GM20000 (cell line): ENCODE measurements at regions not wholly inside any gene's neighbourhood (a gene's known extent, or its start where the extent isn't known, plus 50 kb on each side); places are given as distances from the start of the nearest gene placed in this dataset.

Experiments
- DNase-seq: peaks from one replicate; pipeline ENCODE4 v3.0.0; 2012; ENCODE audit warnings: low spot score
- CTCF ChIP-seq: IDR thresholded peaks from 2 replicates; pipeline ENCODE4 v1.5.1; 2012; ENCODE audit warnings: mild to moderate bottlenecking, control low read depth; ENCODE audit errors: extremely low read depth, missing control alignments

DNA sequence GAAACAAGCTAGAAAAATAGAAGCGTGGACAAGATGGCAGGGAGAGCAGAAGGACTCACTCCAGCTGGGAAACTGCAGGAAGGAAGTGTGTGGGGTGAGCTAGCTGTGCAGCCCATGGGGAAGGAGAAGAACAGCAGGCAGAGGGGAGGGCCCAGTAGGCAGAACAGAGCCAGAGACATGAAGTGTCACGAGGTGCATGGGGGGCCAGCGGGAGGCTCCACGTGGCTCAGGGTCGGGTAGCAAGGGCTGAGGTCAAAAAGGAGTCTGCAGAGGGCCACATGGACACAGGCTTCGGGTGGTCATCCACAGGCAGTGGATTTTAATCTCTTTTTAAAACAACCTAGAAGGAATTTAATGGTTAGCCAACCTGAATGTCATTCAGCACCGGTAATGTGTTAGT, 669.0 kb downstream of the BCL11B start:
- TF ChIP-seq CTCF, result no peak
- DNase-seq, result no peak

- no peak for TF ChIP-seq CTCF
- no peak for DNase-seq
These were observed 667.0 kb downstream of the BCL11B start for GRCh38 chr14:98605043-98605442.

GRCh38 chr14:98606041-98606640, 665.9 kb downstream of the BCL11B start:
- no peak for TF ChIP-seq CTCF
- DNase-seq, result no peak

GRCh38 chr14:98606816-98607215, 665.2 kb downstream of the BCL11B start:
- TF ChIP-seq CTCF, result no peak
- DNase-seq, result no peak

DNA sequence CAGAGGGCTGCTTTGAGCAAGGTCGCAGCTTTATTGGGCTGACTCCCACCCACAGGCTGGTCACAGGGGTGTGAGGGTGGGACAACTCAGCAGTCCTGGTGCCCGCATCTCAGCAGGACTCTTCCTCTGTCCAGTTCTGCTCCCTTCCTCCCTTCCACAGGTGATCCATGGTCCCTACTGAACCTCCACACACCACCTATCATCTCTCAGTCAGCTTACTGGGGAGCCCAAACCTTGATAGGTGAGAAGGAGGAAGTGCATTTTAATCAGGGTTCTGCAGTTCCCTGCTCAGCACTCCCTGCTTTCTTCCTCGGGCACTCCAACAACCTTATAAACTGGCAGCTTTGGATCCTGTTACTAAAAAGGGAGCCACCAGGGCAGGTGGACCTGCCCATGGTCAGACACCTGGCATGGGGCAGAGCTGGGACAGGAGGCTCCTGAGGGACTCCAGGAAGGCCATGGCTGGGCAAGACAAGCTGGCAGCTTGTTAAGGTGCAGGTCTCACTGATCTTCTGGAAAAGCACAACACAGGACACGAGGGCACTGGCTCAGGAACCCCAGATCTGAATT, 664.6 kb downstream of the BCL11B start:
- DNase-seq, result no peak
- no peak for TF ChIP-seq CTCF

DNA sequence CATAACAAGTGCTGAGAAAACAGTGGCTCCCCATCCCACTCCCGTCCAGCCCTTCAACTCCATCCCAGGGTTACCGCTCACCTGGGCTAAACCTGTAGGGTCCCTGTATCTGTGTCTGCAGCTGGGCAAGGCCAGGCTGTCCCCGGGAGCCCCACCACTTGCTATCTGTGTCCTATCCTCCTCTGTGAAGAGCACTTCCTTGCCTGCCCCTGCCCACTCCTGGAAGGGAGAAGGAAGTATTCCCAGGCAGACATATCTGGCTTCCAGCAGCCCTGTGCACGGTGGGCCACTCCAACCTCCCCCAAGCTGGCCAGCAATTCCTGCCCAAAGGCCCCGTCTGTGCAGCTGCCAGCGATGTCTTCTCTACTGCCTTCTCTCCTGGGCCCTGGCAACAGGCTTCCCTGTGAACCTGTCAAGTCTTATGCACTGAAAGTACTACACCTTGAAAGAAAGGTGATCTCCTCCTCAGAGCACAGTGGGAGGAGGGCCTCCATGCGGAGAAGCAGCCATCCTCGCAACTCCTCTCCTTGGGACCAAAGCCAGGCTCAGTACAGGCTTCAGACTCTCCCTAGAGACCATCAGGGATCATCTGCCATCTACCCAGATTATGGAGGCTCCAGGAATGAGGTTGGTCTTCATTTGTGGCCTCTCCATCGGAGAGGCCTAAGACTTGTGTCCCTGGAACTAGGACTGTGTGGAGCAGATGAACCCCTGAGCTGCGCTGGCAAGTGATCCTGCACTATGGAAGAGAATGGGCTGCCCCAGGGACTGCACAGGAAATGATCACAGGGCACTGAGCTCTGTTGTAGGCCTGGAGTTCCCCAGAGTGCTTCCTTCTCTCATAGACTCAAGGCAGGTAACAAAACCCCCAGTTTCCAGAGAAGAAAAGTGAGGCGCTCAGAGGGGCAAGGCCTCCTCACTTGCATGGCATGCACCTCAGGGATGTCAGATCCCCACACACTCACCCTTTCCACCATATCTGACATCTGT, 663.6 kb downstream of the BCL11B start:
- DNase-seq, result no peak

More for the DNA sequence above, 663.6 kb downstream of the BCL11B start:
- no peak for TF ChIP-seq CTCF
